T-cell (primary cell): ENCODE measurements at regions not wholly inside any gene's neighbourhood (a gene's known extent, or its start where the extent isn't known, plus 50 kb on each side); places are given as distances from the start of the nearest gene placed in this dataset.

Source experiments
- ATAC-seq, 4 experiments: fragments of 200-7000 bp in 3 of 4; fragments of 150-1000 bp in 1 of 4; cut with Tn5 transposase; replicated peaks in 1 of 4; 1 replicate in 3 of 4; 2 replicates in 1 of 4; pipeline ENCODE4 v1.10.0; 2021; ENCODE audit warnings: moderate library complexity in 3 of 4, mild to moderate bottlenecking in 2 of 4, moderate number of reproducible peaks in 1 of 4
- CTCF ChIA-PET, 2 donors: fragments of 300-600 bp; sonication (Branson Sonifier 250); formaldehyde crosslinking; loops; one replicate each; lab custom pipeline; 2022; ENCODE audit warnings: antibody characterized with exemption in 2 of 2; lab: Charles Lee
- POLR2A ChIA-PET, 2 donors: fragments of 300-600 bp; sonication (Branson Sonifier 250); formaldehyde crosslinking; loops; one replicate each; lab custom pipeline; 2022; ENCODE audit warnings: antibody characterized with exemption in 2 of 2; lab: Charles Lee
- DNase-seq, 35 experiments: peaks; one replicate each; pipeline versions ENCODE4 v3.0.0 to v3.0.0-alpha.2; 2013 to 2023
- H3K27ac ChIP-seq: one replicate; pipeline ENCODE4 v1.5.1; 2013; ENCODE audit warnings: low read length
- H3K27me3 ChIP-seq, 2 experiments: replicated peaks in 1 of 2; 1 replicate in 1 of 2; 2 replicates in 1 of 2; pipeline versions ENCODE4 v1.6.1 to v1.7.0; 2013; ENCODE audit warnings: low read length in 1 of 2, mixed read lengths in 1 of 2; ENCODE audit not compliant: control insufficient read depth in 2 of 2, insufficient read depth in 2 of 2; ENCODE audit errors: extremely low read depth in 1 of 2
- H3K36me3 ChIP-seq, 2 donors: 1 replicate in 1 of 2; 2 replicates in 1 of 2; pipeline versions ENCODE4 v1.6.1 to v1.7.0; 2013; ENCODE audit warnings: low read length in 1 of 2; ENCODE audit not compliant: control insufficient read depth in 2 of 2, insufficient read depth in 1 of 2; ENCODE audit errors: extremely low read depth in 1 of 2
- H3K4me1 ChIP-seq, 2 experiments: 1 replicate in 1 of 2; 2 replicates in 1 of 2; pipeline versions ENCODE4 v1.6.1 to v1.7.0; 2013; ENCODE audit warnings: low read length in 2 of 2, mixed read lengths in 1 of 2; ENCODE audit not compliant: insufficient read depth in 2 of 2, control insufficient read depth in 1 of 2; ENCODE audit errors: extremely low read depth in 1 of 2
- H3K4me3 ChIP-seq, 2 donors: 1 replicate in 1 of 2; 2 replicates in 1 of 2; pipeline versions ENCODE4 v1.5.1 to v1.7.0; 2013; ENCODE audit warnings: mild to moderate bottlenecking in 2 of 2, low read length in 1 of 2, moderate library complexity in 1 of 2; ENCODE audit not compliant: control insufficient read depth in 1 of 2; ENCODE audit errors: extremely low read depth in 1 of 2
- H3K9me3 ChIP-seq: 2 replicates; pipeline ENCODE4 v1.7.0; 2013
- H3K27ac Mint-ChIP-seq, 2 donors: one replicate each; pipeline ENCODE4 v1.8.0; 2020 to 2021; ENCODE audit warnings: mild to moderate bottlenecking in 2 of 2, mixed read lengths in 2 of 2
- H3K27me3 Mint-ChIP-seq, 2 donors: one replicate each; pipeline ENCODE4 v1.8.0; 2021 to 2022; ENCODE audit warnings: mixed read lengths in 2 of 2
- H3K36me3 Mint-ChIP-seq: one replicate; pipeline ENCODE4 v1.8.0; 2021; ENCODE audit warnings: mixed read lengths
- H3K4me1 Mint-ChIP-seq, 3 donors: one replicate each; pipeline ENCODE4 v1.8.0; 2020 to 2022; ENCODE audit warnings: mixed read lengths in 3 of 3, mild to moderate bottlenecking in 1 of 3
- H3K4me3 Mint-ChIP-seq, 3 donors: one replicate each; pipeline ENCODE4 v1.8.0; 2020 to 2022; ENCODE audit warnings: mild to moderate bottlenecking in 3 of 3, mixed read lengths in 3 of 3, moderate library complexity in 3 of 3
- H3K9me3 Mint-ChIP-seq, 3 donors: one replicate each; pipeline ENCODE4 v1.8.0; 2020 to 2022; ENCODE audit warnings: mixed read lengths in 3 of 3
- WGBS: methylation state at CpG from one replicate; pipeline ENCODE4 v1.1.5; 2013; ENCODE audit warnings: missing lambda C conversion rate; ENCODE audit not compliant: insufficient coverage; 5-methylcytosine and 5-hydroxymethylcytosine counted together

GRCh38 chr12:124513297-124513867, 54.0 kb downstream of the NCOR2 start:
- POLR2A ChIA-PET: no interaction called here
- ATAC-seq (no peak), DNase-seq (no peak)
- CTCF ChIA-PET: no interaction called here
- H3K36me3 Mint-ChIP-seq: peaks cover 13% of the 10 kb centered on the region
- Histone ChIP-seq H3K36me3 (peaks cover 0 to 17% of the 10 kb centered on the region in 2 donors), H3K9me3 (no peaks in the 10 kb centered on the region), H3K4me3 (no peak overlapping the region), H3K27ac (no peak overlapping the region), H3K27me3 (no peaks in the 10 kb centered on the region), H3K4me1 (peaks cover 0 to 19% of the 10 kb centered on the region in 2 experiments)
- H3K27ac Mint-ChIP-seq: no peak overlapping the region
- no peaks in the 10 kb centered on the region for H3K27me3 Mint-ChIP-seq
- 96% methylated on average over 4 of the region's 7 CpGs for WGBS
- no peak overlapping the region for H3K4me3 Mint-ChIP-seq
- H3K9me3 Mint-ChIP-seq: no peaks in the 10 kb centered on the region
- peaks cover 23 to 31% (median 23%) of the 10 kb centered on the region in 3 donors for H3K4me1 Mint-ChIP-seq

GRCh38 chr12:124512667-124513296, 54.6 kb downstream of the NCOR2 start:
- ATAC-seq (no peak), DNase-seq (no peak)
- H3K27me3 Mint-ChIP-seq: no peaks in the 10 kb centered on the region

GRCh38 chr12:124511259-124511985, 56.0 kb downstream of the NCOR2 start:
- Histone ChIP-seq H3K36me3 (peaks cover 0 to 17% of the 10 kb centered on the region in 2 donors), H3K4me1 (peaks cover 0 to 26% of the 10 kb centered on the region in 2 experiments), H3K27me3 (no peaks in the 10 kb centered on the region), H3K27ac (no peak overlapping the region), H3K4me3 (no peak overlapping the region), H3K9me3 (no peaks in the 10 kb centered on the region)
- H3K27ac Mint-ChIP-seq: no peak overlapping the region
- no peaks in the 10 kb centered on the region for H3K27me3 Mint-ChIP-seq
- ATAC-seq (no peak), DNase-seq (no peak)
- peaks cover 13% of the 10 kb centered on the region for H3K36me3 Mint-ChIP-seq
- CTCF ChIA-PET: no interaction called here
- no peaks in the 10 kb centered on the region for H3K9me3 Mint-ChIP-seq
- H3K4me1 Mint-ChIP-seq: peaks cover 31 to 40% (median 37%) of the 10 kb centered on the region in 3 donors
- no peak overlapping the region for H3K4me3 Mint-ChIP-seq
- 94% methylated on average over 20 of the region's 23 CpGs for WGBS
- POLR2A ChIA-PET: no interaction called here

More at GRCh38 chr12:124512667-124513296, 54.6 kb downstream of the NCOR2 start:
- Mint-ChIP-seq H3K9me3 (no peaks in the 10 kb centered on the region), H3K36me3 (peaks cover 13% of the 10 kb centered on the region), H3K4me1 (peaks cover 23 to 31% (median 29%) of the 10 kb centered on the region in 3 donors), H3K4me3 (no peak overlapping the region), H3K27ac (no peak overlapping the region)
- H3K27ac ChIP-seq: no peak overlapping the region
- no peaks in the 10 kb centered on the region for H3K27me3 ChIP-seq
- peaks cover 0 to 17% of the 10 kb centered on the region in 2 donors for H3K36me3 ChIP-seq
- H3K4me1 ChIP-seq: peaks cover 0 to 20% of the 10 kb centered on the region in 2 experiments
- no peaks in the 10 kb centered on the region for H3K9me3 ChIP-seq
- H3K4me3 ChIP-seq: no peak overlapping the region
- WGBS: 91% methylated on average over 13 of the region's 16 CpGs
- CTCF ChIA-PET: no interaction called here
- POLR2A ChIA-PET: no interaction called here

DNA sequence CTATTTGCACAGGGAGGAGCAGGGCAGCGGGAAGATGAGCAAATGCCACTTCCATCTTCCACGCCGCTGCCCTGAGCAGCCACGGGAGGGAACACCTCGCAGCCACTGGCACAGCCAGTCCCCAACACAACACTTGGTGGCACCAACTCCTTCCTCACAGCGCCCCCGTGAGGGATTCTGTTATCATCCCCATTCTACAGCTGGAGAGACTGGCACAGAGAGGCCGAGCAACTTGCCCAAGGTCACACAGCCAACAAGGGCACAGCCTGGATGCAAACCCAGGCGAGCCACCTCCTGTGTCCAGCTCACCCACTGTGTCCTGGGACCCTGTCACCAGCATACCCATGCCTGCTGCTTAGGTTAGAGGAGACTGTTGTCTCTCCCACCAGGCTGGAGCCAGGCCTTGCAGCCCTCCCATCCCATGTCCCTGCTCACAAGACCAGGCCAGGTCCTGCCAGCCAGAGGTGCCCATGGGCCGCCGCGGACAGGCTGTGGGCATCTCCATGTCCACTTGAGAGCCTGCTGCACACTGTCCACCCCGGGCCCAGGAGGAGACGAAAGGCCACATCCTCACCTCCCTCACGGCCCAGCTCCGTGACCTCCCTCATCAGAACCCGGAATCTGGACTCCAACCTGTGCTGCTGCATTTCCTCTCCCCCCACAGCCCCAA, 57.0 kb downstream of the NCOR2 start:
- Mint-ChIP-seq H3K27ac (no peak overlapping the region), H3K4me3 (no peak overlapping the region), H3K27me3 (no peaks in the 10 kb centered on the region), H3K36me3 (peaks cover 10% of the 10 kb centered on the region), H3K4me1 (peaks cover 32 to 48% (median 38%) of the 10 kb centered on the region in 3 donors), H3K9me3 (no peaks in the 10 kb centered on the region)
- Histone ChIP-seq H3K9me3 (no peaks in the 10 kb centered on the region), H3K4me1 (peaks cover 0 to 26% of the 10 kb centered on the region in 2 experiments), H3K36me3 (peaks cover 0 to 13% of the 10 kb centered on the region in 2 donors), H3K4me3 (no peak overlapping the region), H3K27me3 (no peaks in the 10 kb centered on the region), H3K27ac (no peak overlapping the region)
- WGBS: 96% methylated on average over 13 of the region's 17 CpGs
- POLR2A ChIA-PET: no interaction called here
- CTCF ChIA-PET: no interaction called here
- DNase-seq (no peak), ATAC-seq (no peak)

- H3K27me3 Mint-ChIP-seq: no peaks in the 10 kb centered on the region
- ChIA-PET POLR2A (no interaction called here), CTCF (no interaction called here)
- H3K4me1 Mint-ChIP-seq: peaks cover 30 to 50% (median 39%) of the 10 kb centered on the region in 3 donors
- Histone ChIP-seq H3K9me3 (no peaks in the 10 kb centered on the region), H3K36me3 (peaks cover 0 to 13% of the 10 kb centered on the region in 2 donors), H3K4me1 (peaks cover 0 to 26% of the 10 kb centered on the region in 2 experiments), H3K27me3 (no peaks in the 10 kb centered on the region), H3K27ac (no peak overlapping the region), H3K4me3 (no peak overlapping the region)
- ATAC-seq: no peak
- H3K36me3 Mint-ChIP-seq: peaks cover 7% of the 10 kb centered on the region
- no peak overlapping the region for H3K4me3 Mint-ChIP-seq
- peak overlapping the region in 1 of 2 donors; percentile 44 for H3K27ac Mint-ChIP-seq
- no peak for DNase-seq
- 94% methylated on average over 13 of the region's 16 CpGs for WGBS
- H3K9me3 Mint-ChIP-seq: no peaks in the 10 kb centered on the region
These were observed 57.6 kb downstream of the NCOR2 start for GRCh38 chr12:124509676-124510300.

GRCh38 chr12:124509300-124509675, 58.1 kb downstream of the NCOR2 start:
- no peaks in the 10 kb centered on the region for H3K9me3 Mint-ChIP-seq
- H3K36me3 ChIP-seq: peaks cover 0 to 13% of the 10 kb centered on the region in 2 donors
- H3K27me3 ChIP-seq: no peaks in the 10 kb centered on the region
- DNase-seq (no peak), ATAC-seq (no peak)
- H3K27me3 Mint-ChIP-seq: no peaks in the 10 kb centered on the region
- 100% methylated on average over 1 of the region's 1 CpG for WGBS
- H3K4me3 ChIP-seq: no peak overlapping the region
- H3K4me1 ChIP-seq: peaks cover 0 to 26% of the 10 kb centered on the region in 2 experiments
- H3K9me3 ChIP-seq: no peaks in the 10 kb centered on the region
- ChIA-PET POLR2A (no interaction called here), CTCF (no interaction called here)
- no peak overlapping the region for H3K4me3 Mint-ChIP-seq
- H3K4me1 Mint-ChIP-seq: peaks cover 34 to 53% (median 42%) of the 10 kb centered on the region in 3 donors
- H3K27ac Mint-ChIP-seq: no peak overlapping the region
- no peak overlapping the region for H3K27ac ChIP-seq
- peaks cover 7% of the 10 kb centered on the region for H3K36me3 Mint-ChIP-seq
